Nephron (organoid): ENCODE measurements at regions not wholly inside any gene's neighbourhood (a gene's known extent, or its start where the extent isn't known, plus 50 kb on each side); places are given as distances from the start of the nearest gene placed in this dataset.

ENCODE experiments used
- H3K27ac Mint-ChIP-seq, 3 experiments: 2 replicates each; pipeline ENCODE4 v1.8.0; 2020; ENCODE audit warnings: mixed read lengths in 3 of 3, mild to moderate bottlenecking in 2 of 3, moderate library complexity in 1 of 3
- H3K27me3 Mint-ChIP-seq: 2 replicates; pipeline ENCODE4 v1.8.0; 2021; ENCODE audit warnings: low read depth, mild to moderate bottlenecking, moderate library complexity, mixed read lengths
- H3K36me3 Mint-ChIP-seq: 2 replicates; pipeline ENCODE4 v1.8.0; 2020; ENCODE audit warnings: low read depth, mixed read lengths
- H3K4me1 Mint-ChIP-seq: 2 replicates; pipeline ENCODE4 v1.8.0; 2020; ENCODE audit warnings: mixed read lengths
- H3K4me3 Mint-ChIP-seq, 3 experiments: 2 replicates each; pipeline ENCODE4 v1.8.0; 2020; ENCODE audit warnings: mild to moderate bottlenecking in 3 of 3, mixed read lengths in 3 of 3, moderate library complexity in 2 of 3
- H3K9me3 Mint-ChIP-seq: 2 replicates; pipeline ENCODE4 v1.8.0; 2020; ENCODE audit warnings: mixed read lengths
- TF ChIP-seq, protein P1 (sequence below), 3 experiments: fragments of 200-600 bp; sonication (generic); IDR thresholded peaks; one replicate each; pipeline ENCODE4 v1.5.0; 2021; ENCODE audit warnings: antibody characterized with exemption in 3 of 3; ENCODE audit not compliant: unreplicated experiment in 3 of 3

DNA sequence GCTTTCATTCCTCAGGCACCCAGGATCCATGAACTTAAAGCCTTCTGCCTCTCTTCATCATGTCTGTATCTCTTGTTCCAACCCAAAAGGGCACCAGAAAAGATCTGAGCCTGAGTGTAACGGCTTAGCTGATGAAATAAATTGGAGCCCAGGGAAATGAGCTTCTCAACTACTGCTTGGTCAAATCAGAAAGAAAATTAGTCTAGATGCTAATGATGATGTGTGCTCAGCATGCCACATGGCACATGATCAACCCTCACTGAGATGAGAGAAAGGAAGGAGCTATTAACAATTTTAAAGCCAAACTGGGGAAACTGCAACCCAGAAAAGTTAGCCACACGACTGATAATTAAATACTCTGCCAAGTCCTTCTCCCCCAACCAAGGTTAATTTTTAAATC, 325.7 kb downstream of the CNTN3 start:
- Mint-ChIP-seq H3K27ac (no peak overlapping the region), H3K36me3 (no peaks in the 10 kb centered on the region), H3K4me3 (no peak overlapping the region), H3K9me3 (peaks cover 4% of the 10 kb centered on the region), H3K27me3 (no peaks in the 10 kb centered on the region), H3K4me1 (no peaks in the 10 kb centered on the region)
- TF ChIP-seq, protein P1, sequence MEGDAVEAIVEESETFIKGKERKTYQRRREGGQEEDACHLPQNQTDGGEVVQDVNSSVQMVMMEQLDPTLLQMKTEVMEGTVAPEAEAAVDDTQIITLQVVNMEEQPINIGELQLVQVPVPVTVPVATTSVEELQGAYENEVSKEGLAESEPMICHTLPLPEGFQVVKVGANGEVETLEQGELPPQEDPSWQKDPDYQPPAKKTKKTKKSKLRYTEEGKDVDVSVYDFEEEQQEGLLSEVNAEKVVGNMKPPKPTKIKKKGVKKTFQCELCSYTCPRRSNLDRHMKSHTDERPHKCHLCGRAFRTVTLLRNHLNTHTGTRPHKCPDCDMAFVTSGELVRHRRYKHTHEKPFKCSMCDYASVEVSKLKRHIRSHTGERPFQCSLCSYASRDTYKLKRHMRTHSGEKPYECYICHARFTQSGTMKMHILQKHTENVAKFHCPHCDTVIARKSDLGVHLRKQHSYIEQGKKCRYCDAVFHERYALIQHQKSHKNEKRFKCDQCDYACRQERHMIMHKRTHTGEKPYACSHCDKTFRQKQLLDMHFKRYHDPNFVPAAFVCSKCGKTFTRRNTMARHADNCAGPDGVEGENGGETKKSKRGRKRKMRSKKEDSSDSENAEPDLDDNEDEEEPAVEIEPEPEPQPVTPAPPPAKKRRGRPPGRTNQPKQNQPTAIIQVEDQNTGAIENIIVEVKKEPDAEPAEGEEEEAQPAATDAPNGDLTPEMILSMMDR (IDR thresholded peaks at IDR 0.05; ENCODE audit: unreplicated experiment in 3 of 3), result no peak

DNA sequence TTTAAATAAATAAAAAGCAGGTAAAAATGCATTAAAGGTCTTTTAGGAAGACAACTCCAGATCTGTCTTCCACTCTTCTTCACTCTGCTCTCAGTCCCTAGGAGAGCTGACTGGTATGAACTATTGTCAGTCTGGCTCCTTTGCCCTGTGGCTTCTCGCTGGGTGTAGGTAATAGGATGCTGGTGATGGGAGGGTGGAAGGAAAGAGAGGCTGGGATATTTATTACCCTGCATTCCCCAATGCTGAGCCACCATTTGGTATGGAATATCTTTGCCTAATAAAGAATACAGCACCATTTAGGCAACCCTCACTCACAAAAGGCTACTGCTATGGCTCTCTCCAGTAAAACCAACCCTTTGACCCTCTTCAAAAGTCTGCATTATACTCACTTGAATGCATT, 326.9 kb downstream of the CNTN3 start:
- H3K27me3 Mint-ChIP-seq, result no peaks in the 10 kb centered on the region
- H3K4me3 Mint-ChIP-seq, result no peak overlapping the region
- TF ChIP-seq, protein P1 (IDR thresholded peaks at IDR 0.05; ENCODE audit: unreplicated experiment in 3 of 3), result no peak
- H3K9me3 Mint-ChIP-seq, result peaks cover under 1% of the 10 kb centered on the region
- no peaks in the 10 kb centered on the region for H3K36me3 Mint-ChIP-seq
- no peaks in the 10 kb centered on the region for H3K4me1 Mint-ChIP-seq
- H3K27ac Mint-ChIP-seq, result no peak overlapping the region

DNA sequence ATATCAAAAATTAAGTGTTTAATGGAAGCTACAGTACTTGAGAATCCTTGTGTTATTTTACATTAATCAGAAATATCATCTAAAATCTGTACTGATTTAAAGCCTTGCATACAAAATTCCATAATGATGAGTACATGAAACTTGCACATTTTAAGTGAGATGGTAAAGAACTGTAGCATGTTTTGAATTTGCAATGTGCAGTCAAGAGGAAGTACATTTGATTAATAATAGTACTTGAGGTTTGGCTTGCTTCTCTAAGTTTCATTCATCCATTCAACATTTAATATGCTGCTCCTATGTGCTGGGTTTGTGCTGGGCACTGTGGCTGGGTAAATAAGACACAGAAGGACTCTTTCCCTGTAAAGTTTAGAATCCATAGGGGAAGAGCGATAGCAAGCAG, 332.3 kb downstream of the CNTN3 start:
- Mint-ChIP-seq H3K36me3 (no peaks in the 10 kb centered on the region), H3K27me3 (no peaks in the 10 kb centered on the region), H3K27ac (no peak overlapping the region), H3K4me1 (no peaks in the 10 kb centered on the region), H3K4me3 (no peak overlapping the region), H3K9me3 (peaks cover 17% of the 10 kb centered on the region)
- TF ChIP-seq, protein P1 (IDR thresholded peaks at IDR 0.05; ENCODE audit: unreplicated experiment in 3 of 3), result no peak

DNA sequence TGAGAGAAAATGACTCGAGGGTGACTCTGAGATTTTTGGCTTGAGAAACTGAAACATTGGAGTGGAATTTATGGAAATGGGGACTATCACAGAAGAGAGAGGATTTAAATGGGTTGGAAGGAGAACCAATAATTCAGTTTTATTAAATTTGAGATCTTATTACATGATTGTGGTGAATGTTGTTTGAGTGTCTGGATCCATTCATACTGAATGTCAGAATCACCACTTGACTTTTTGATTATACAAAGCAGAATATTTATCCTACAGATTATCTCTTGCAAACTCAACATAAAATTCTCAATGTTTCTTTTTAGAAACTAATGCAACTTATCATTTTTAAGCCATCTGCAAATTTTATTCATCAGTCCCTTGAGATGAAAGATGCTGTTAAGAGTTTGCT, 332.8 kb downstream of the CNTN3 start:
- Mint-ChIP-seq H3K4me1 (no peaks in the 10 kb centered on the region), H3K9me3 (peaks cover 22% of the 10 kb centered on the region), H3K36me3 (no peaks in the 10 kb centered on the region), H3K4me3 (no peak overlapping the region), H3K27me3 (no peaks in the 10 kb centered on the region), H3K27ac (no peak overlapping the region)
- TF ChIP-seq, protein P1 (IDR thresholded peaks at IDR 0.05; ENCODE audit: unreplicated experiment in 3 of 3), result no peak

DNA sequence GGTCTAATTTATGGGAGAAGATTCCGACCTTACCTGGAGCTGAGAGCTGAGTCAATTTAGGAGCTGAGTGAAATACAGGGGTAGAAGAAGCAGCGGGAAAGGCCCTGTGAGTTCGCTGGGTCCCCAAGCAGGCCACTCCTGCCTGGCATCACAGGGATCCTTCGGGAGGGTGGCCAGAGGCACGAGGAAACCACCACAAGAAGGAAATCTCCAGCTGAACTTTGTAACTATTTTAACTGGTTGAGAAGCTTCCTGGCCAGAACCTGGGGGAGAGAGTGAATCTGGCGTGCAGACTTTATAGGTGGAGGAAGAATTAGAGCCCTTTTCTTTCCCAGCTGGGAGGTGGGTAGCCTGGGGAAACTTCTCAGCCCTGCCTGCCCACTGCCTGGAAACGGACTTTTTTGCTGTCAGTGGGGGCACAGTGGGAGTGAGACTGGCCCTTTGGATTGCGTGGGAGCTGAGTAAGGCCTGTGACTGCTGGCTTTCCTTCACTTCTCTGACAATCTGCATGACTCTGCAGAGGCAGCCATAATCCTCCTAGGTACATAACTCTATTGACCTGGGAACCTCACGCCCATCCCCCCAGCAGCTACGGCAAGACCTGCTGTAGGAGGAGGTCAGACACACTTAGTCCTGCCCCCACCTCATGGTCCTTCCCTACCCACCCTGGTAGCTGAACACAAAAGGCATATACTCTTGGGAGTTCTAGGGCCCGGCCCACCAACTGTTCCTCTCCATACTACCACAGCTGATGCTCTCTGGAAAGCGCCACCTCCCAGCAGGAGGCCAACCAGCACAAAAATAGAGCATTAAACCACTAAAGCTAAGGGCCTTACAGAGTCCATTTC, 340.7 kb downstream of the CNTN3 start:
- Mint-ChIP-seq H3K9me3 (peaks cover 28% of the 10 kb centered on the region), H3K36me3 (no peaks in the 10 kb centered on the region), H3K4me3 (peak overlapping the region in 2 of 3 experiments; percentile 32 to 61), H3K27me3 (no peaks in the 10 kb centered on the region), H3K27ac (peak overlapping the region; percentile 82 to 93 (median 84)), H3K4me1 (peaks cover 21% of the 10 kb centered on the region)
- TF ChIP-seq, protein P1 (IDR thresholded peaks at IDR 0.05; ENCODE audit: unreplicated experiment in 3 of 3), result no peak

DNA sequence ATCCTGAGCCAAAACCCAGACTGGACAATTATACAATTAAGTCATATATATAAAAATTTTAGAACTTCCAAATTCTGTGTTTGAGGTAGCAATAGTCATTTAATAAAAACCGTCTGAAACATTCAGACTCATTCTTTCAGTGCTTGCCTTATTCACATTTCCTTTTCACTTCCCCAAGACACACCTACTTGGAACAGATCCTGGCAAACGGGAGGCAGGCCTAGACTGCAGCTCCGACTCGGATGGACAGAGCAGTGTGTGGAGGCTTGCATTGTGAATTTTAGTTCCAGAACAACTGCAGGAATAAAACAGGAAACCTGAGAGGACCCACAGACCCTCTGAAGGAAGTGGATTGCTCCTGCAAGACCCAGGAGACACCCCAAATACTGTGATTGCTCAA, 341.4 kb downstream of the CNTN3 start:
- Mint-ChIP-seq H3K9me3 (peaks cover 21% of the 10 kb centered on the region), H3K27me3 (no peaks in the 10 kb centered on the region), H3K4me1 (peaks cover 21% of the 10 kb centered on the region), H3K36me3 (no peaks in the 10 kb centered on the region), H3K4me3 (peak overlapping the region in 2 of 3 experiments; percentile 32 to 61), H3K27ac (peak overlapping the region; percentile 82 to 93 (median 84))
- TF ChIP-seq, protein P1 (IDR thresholded peaks at IDR 0.05; ENCODE audit: unreplicated experiment in 3 of 3), result no peak
